K562 (cell line): ENCODE measurements at regions not wholly inside any gene's neighbourhood (a gene's known extent, or its start where the extent isn't known, plus 50 kb on each side); places are given as distances from the start of the nearest gene placed in this dataset.

Experiments
- ATAC-seq: fragments of 200-7000 bp; cut with Tn5 transposase; 3 replicates; pipeline ENCODE4 v1.9.1; 2020; ENCODE audit warnings: moderate library complexity
- BruUV-seq: library from RNA; stranded (reverse); fragments of 400-500 nt; replicated peaks from 2 replicates; lab custom pipeline; 2021; lab: Mats Ljungman, UMichigan
- CTCF ChIA-PET: fragments of 300-600 bp; formaldehyde crosslinking; extraction: SDS; loops from one replicate; lab custom pipeline; 2021; ENCODE audit warnings: low intra/inter-chr PET ratio; lab: Yijun Ruan, JAX
- POLR2A ChIA-PET: fragments of 300-600, 350-650 bp; sonication (Branson Sonifier 250); formaldehyde crosslinking; extraction: SDS; loops from one replicate; lab custom pipeline; 2021; ENCODE audit warnings: antibody characterized with exemption, inconsistent platforms; lab: Yijun Ruan, JAX
- DNase-seq, 4 experiments: peaks; one replicate each; pipeline versions ENCODE4 v3.0.0 to v3.0.0-alpha.2; 2011 to 2018; ENCODE audit warnings: low spot score in 3 of 4, mixed read lengths in 3 of 4; ENCODE audit errors: extremely low read depth in 1 of 4
- FAIRE-seq: peaks from 2 replicates; lab custom pipeline; 2011; peaks lifted over from hg19 to GRCh38; lab: Jason Lieb, UNC
- H2AFZ ChIP-seq: 2 replicates; pipeline ENCODE4 v1.6.0; 2011; ENCODE audit warnings: low read depth, low read length, control low read depth, inconsistent platforms
- H3K27ac ChIP-seq: fragments of 200-600 bp; 3 replicates; pipeline ENCODE4 v1.8.0; 2011; ENCODE audit warnings: low read depth, mild to moderate bottlenecking, control low read depth, inconsistent platforms, low read length, moderate library complexity, mixed read lengths; ENCODE audit errors: extremely low read depth
- H3K27me3 ChIP-seq, 2 experiments: fragments of 300-600 bp in 1 of 2; 2 replicates in 1 of 2; 3 replicates in 1 of 2; pipeline versions ENCODE4 v1.6.0 to v1.8.0; 2011; ENCODE audit warnings: inconsistent platforms in 2 of 2, low read length in 2 of 2, mild to moderate bottlenecking in 1 of 2, mixed read lengths in 1 of 2, moderate library complexity in 1 of 2; ENCODE audit not compliant: control insufficient read depth in 2 of 2, insufficient read depth in 2 of 2
- H3K36me3 ChIP-seq: fragments of 300-600 bp; 3 replicates; pipeline ENCODE4 v1.8.0; 2011; ENCODE audit warnings: mild to moderate bottlenecking, low read length, inconsistent platforms; ENCODE audit not compliant: control insufficient read depth, insufficient read depth
- H3K4me1 ChIP-seq, 2 experiments: fragments of 200-600 bp in 1 of 2; replicated peaks in 1 of 2; 2 replicates in 1 of 2; 3 replicates in 1 of 2; pipeline versions ENCODE4 v1.5.1 to v1.8.0; 2011; ENCODE audit warnings: inconsistent platforms in 2 of 2, low read length in 2 of 2, mild to moderate bottlenecking in 1 of 2, mixed read lengths in 1 of 2, moderate library complexity in 1 of 2; ENCODE audit not compliant: control insufficient read depth in 2 of 2, insufficient read depth in 2 of 2
- H3K4me2 ChIP-seq: 2 replicates; pipeline ENCODE4 v1.6.1; 2011; ENCODE audit warnings: low read length, control low read depth, inconsistent platforms, mixed read lengths; ENCODE audit not compliant: insufficient read depth
- H3K4me3 ChIP-seq: fragments of 200-600 bp; sonication (generic), shearing (Covaris generic); 2 replicates; pipeline ENCODE4 v1.5.1; 2016; ENCODE audit warnings: control low read depth, inconsistent platforms
- H3K79me2 ChIP-seq: fragments of 200-600 bp; 3 replicates; pipeline ENCODE4 v1.8.0; 2011; ENCODE audit warnings: low read length, inconsistent platforms; ENCODE audit not compliant: control insufficient read depth, insufficient read depth
- H3K9ac ChIP-seq, 2 experiments: 2 replicates each; pipeline versions ENCODE4 v1.6.0 to v1.6.1; 2011; ENCODE audit warnings: low read depth in 2 of 2, low read length in 2 of 2, control low read depth in 1 of 2, inconsistent platforms in 1 of 2, mild to moderate bottlenecking in 1 of 2, mixed read lengths in 1 of 2; ENCODE audit not compliant: insufficient read depth in 1 of 2
- H3K9me1 ChIP-seq: one replicate; pipeline ENCODE4 v1.6.0; 2011; ENCODE audit warnings: inconsistent platforms, mild to moderate bottlenecking, low read length, moderate library complexity; ENCODE audit not compliant: control insufficient read depth, insufficient read depth
- H3K9me3 ChIP-seq: replicated peaks from 2 replicates; pipeline ENCODE4 v1.5.1; 2011; ENCODE audit warnings: low read depth, low read length, inconsistent platforms; ENCODE audit not compliant: control insufficient read depth, insufficient read depth
- H4K20me1 ChIP-seq: replicated peaks from 2 replicates; pipeline ENCODE4 v1.6.1; 2011; ENCODE audit warnings: low read length, inconsistent platforms, mixed read lengths; ENCODE audit not compliant: control insufficient read depth, insufficient read depth
- CCNT2 ChIP-seq: IDR thresholded peaks from 2 replicates; pipeline ENCODE4 v1.6.1; 2011; ENCODE audit warnings: borderline replicate concordance, low read depth, mild to moderate bottlenecking, moderate library complexity, mixed read lengths, low read length; ENCODE audit not compliant: insufficient read length; ENCODE audit errors: extremely low read depth
- IRF1 ChIP-seq: sonication (generic); formaldehyde crosslinking; IDR thresholded peaks from 2 replicates; pipeline ENCODE4 v1.8.0; 2022; ENCODE audit warnings: missing genetic modification reagents, mild to moderate bottlenecking, borderline replicate concordance
- THRB ChIP-seq: fragments of 450-650 bp; formaldehyde crosslinking; conservative IDR thresholded peaks from 2 replicates; pipeline ENCODE4 v1.4.0; 2022; ENCODE audit warnings: mild to moderate bottlenecking, missing genetic modification characterization
- WGBS: fragments of 100-300 bp; shearing (Covaris generic); methylation state at CpG from one replicate; pipeline ENCODE4 v1.1.6; 2016; ENCODE audit warnings: low coverage, mixed read lengths; ENCODE audit not compliant: insufficient coverage; ENCODE audit errors: missing lambda C conversion rate; 5-methylcytosine and 5-hydroxymethylcytosine counted together
- in situ Hi-C: fragments of 300-500 bp; cut with MboI; formaldehyde crosslinking; loops from 4 replicates; pipeline ENCODE4 v1.15.0; 2018; ENCODE audit warnings: inconsistent platforms, mixed read lengths
- intact Hi-C: fragments of 100-400 bp; cut with micrococcal nuclease; formaldehyde crosslinking; loops from 2 replicates; pipeline ENCODE4 v1.14.2; 2022

- H3K4me1 ChIP-seq, result no peaks in the 10 kb centered on the region
- H3K79me2 ChIP-seq, result no peaks in the 10 kb centered on the region
- no peak for TF ChIP-seq IRF1 (CRISPR knock-in tag)
- no peak for TF ChIP-seq THRB (CRISPR knock-in tag)
- no peak for TF ChIP-seq CCNT2
- no peaks in the 10 kb centered on the region for H3K36me3 ChIP-seq
- 0% methylated on average over 4 of the region's 4 CpGs for WGBS
- H3K4me2 ChIP-seq, result no peak overlapping the region
- H2AFZ ChIP-seq, result no peak overlapping the region
- no peak overlapping the region for H3K27ac ChIP-seq
- DNase-seq, result no peak
- no peak for FAIRE-seq
- no peak overlapping the region for H3K4me3 ChIP-seq
- no peak overlapping the region for H3K9ac ChIP-seq
- ChIA-PET CTCF (no interaction called here), POLR2A (no interaction called here)
- no peaks in the 10 kb centered on the region for H3K9me3 ChIP-seq
- no peaks in the 10 kb centered on the region for H3K27me3 ChIP-seq
- intact Hi-C loops, result no loop called here
- H3K9me1 ChIP-seq, result no peaks in the 10 kb centered on the region
- in situ Hi-C loops, result no loop called here
- no TSS peak for BruUV-seq
- no peak for ATAC-seq
- H4K20me1 ChIP-seq, result no peaks in the 10 kb centered on the region
These were observed 873.3 kb upstream of the SOX9 start for GRCh38 chr17:71247441-71248015.
